ENCODE measurements at regions not wholly inside any gene's neighbourhood (a gene's known extent, or its start where the extent isn't known, plus 50 kb on each side); places are given as distances from the start of the nearest gene placed in this dataset.

GRCh38 chr14:45467023-45467422, 214.0 kb upstream of the MIS18BP1 start:
- TF ChIP-seq, protein P1, sequence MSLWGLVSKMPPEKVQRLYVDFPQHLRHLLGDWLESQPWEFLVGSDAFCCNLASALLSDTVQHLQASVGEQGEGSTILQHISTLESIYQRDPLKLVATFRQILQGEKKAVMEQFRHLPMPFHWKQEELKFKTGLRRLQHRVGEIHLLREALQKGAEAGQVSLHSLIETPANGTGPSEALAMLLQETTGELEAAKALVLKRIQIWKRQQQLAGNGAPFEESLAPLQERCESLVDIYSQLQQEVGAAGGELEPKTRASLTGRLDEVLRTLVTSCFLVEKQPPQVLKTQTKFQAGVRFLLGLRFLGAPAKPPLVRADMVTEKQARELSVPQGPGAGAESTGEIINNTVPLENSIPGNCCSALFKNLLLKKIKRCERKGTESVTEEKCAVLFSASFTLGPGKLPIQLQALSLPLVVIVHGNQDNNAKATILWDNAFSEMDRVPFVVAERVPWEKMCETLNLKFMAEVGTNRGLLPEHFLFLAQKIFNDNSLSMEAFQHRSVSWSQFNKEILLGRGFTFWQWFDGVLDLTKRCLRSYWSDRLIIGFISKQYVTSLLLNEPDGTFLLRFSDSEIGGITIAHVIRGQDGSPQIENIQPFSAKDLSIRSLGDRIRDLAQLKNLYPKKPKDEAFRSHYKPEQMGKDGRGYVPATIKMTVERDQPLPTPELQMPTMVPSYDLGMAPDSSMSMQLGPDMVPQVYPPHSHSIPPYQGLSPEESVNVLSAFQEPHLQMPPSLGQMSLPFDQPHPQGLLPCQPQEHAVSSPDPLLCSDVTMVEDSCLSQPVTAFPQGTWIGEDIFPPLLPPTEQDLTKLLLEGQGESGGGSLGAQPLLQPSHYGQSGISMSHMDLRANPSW (CRISPR knock-in tag; IDR thresholded peaks at IDR 0.05): no peak
- TF ChIP-seq CTBP1 (IDR thresholded peaks at IDR 0.05; ENCODE audit: borderline replicate concordance): no peak
- TF ChIP-seq, protein P2, sequence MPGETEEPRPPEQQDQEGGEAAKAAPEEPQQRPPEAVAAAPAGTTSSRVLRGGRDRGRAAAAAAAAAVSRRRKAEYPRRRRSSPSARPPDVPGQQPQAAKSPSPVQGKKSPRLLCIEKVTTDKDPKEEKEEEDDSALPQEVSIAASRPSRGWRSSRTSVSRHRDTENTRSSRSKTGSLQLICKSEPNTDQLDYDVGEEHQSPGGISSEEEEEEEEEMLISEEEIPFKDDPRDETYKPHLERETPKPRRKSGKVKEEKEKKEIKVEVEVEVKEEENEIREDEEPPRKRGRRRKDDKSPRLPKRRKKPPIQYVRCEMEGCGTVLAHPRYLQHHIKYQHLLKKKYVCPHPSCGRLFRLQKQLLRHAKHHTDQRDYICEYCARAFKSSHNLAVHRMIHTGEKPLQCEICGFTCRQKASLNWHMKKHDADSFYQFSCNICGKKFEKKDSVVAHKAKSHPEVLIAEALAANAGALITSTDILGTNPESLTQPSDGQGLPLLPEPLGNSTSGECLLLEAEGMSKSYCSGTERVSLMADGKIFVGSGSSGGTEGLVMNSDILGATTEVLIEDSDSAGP (CRISPR knock-in tag; IDR thresholded peaks at IDR 0.05): no peak
- TF ChIP-seq THRB (CRISPR knock-in tag; conservative IDR thresholded peaks at IDR 0.05): no peak
- TF ChIP-seq ATF7 (IDR thresholded peaks at IDR 0.05): no peak
- TF ChIP-seq RAD21 (CRISPR knock-in tag; conservative IDR thresholded peaks at IDR 0.05 in 1 of 2, IDR thresholded peaks at IDR 0.05 in 1 of 2): no peak
- TF ChIP-seq, protein P3, sequence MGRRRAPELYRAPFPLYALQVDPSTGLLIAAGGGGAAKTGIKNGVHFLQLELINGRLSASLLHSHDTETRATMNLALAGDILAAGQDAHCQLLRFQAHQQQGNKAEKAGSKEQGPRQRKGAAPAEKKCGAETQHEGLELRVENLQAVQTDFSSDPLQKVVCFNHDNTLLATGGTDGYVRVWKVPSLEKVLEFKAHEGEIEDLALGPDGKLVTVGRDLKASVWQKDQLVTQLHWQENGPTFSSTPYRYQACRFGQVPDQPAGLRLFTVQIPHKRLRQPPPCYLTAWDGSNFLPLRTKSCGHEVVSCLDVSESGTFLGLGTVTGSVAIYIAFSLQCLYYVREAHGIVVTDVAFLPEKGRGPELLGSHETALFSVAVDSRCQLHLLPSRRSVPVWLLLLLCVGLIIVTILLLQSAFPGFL (CRISPR knock-in tag; IDR thresholded peaks at IDR 0.05): no peak
- TF ChIP-seq POLR2AphosphoS2 (IDR thresholded peaks at IDR 0.05; ENCODE audit: low read length): no peak
- TF ChIP-seq, protein P4, sequence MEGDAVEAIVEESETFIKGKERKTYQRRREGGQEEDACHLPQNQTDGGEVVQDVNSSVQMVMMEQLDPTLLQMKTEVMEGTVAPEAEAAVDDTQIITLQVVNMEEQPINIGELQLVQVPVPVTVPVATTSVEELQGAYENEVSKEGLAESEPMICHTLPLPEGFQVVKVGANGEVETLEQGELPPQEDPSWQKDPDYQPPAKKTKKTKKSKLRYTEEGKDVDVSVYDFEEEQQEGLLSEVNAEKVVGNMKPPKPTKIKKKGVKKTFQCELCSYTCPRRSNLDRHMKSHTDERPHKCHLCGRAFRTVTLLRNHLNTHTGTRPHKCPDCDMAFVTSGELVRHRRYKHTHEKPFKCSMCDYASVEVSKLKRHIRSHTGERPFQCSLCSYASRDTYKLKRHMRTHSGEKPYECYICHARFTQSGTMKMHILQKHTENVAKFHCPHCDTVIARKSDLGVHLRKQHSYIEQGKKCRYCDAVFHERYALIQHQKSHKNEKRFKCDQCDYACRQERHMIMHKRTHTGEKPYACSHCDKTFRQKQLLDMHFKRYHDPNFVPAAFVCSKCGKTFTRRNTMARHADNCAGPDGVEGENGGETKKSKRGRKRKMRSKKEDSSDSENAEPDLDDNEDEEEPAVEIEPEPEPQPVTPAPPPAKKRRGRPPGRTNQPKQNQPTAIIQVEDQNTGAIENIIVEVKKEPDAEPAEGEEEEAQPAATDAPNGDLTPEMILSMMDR (IDR thresholded peaks at IDR 0.05 in 2 of 3, conservative IDR thresholded peaks at IDR 0.05 in 1 of 3; ENCODE audit: insufficient read depth in 2 of 3, low read depth in 1 of 3, low read length in 3 of 3): no peak
- TF ChIP-seq MAFG (tag; conservative IDR thresholded peaks at IDR 0.05): no peak
- TF ChIP-seq, protein P5, sequence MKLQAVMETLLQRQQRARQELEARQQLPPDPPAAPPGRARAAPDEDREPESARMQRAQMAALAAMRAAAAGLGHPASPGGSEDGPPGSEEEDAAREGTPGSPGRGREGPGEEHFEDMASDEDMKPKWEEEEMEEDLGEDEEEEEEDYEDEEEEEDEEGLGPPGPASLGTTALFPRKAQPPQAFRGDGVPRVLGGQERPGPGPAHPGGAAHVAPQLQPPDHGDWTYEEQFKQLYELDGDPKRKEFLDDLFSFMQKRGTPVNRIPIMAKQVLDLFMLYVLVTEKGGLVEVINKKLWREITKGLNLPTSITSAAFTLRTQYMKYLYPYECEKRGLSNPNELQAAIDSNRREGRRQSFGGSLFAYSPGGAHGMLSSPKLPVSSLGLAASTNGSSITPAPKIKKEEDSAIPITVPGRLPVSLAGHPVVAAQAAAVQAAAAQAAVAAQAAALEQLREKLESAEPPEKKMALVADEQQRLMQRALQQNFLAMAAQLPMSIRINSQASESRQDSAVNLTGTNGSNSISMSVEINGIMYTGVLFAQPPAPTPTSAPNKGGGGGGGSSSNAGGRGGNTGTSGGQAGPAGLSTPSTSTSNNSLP (IDR thresholded peaks at IDR 0.05; ENCODE audit: borderline replicate concordance, low read depth, low read length): no peak
- no peak for TF ChIP-seq ZNF282 (CRISPR knock-in tag; IDR thresholded peaks at IDR 0.05)
